Stimulated activated CD4-positive, alpha-beta T cell treated with anti-CD3 and anti-CD28 coated beads, Interleukin-12 subunit alpha, Interleukin-12 subunit beta, amount 100 ng/mL, for 4 hours (primary cell): ENCODE measurements at regions not wholly inside any gene's neighbourhood (a gene's known extent, or its start where the extent isn't known, plus 50 kb on each side); places are given as distances from the start of the nearest gene placed in this dataset.
"Not testable (repeated sequence)": the region's sequence is repeated elsewhere in the genome, so short reads cannot be mapped to it uniquely, and the experiment has no call there.

Experiments used
- DNase-seq: peaks from one replicate; pipeline ENCODE4 v3.0.0-alpha.2; 2020

DNA sequence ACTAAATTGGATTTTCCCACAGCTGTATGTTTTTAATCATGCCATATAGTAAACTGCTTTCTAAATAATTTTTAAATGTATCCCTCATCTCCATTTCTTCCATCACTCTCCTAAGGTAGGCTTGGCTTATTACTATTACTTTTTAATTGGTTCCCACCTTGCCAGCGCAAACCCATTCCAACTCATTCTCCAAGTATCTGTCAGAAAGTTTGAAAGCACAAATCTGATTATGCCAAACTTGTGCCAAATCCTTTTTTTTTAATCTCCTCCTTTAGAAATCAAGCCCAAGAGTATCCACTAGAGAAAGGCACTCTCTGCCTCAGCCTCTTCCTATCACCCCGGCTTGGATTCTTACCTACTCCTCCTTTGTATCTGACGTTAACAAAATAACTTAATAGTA is 784.5 kb downstream of the TBL1XR1 start:
- DNase-seq, result no peak

DNA sequence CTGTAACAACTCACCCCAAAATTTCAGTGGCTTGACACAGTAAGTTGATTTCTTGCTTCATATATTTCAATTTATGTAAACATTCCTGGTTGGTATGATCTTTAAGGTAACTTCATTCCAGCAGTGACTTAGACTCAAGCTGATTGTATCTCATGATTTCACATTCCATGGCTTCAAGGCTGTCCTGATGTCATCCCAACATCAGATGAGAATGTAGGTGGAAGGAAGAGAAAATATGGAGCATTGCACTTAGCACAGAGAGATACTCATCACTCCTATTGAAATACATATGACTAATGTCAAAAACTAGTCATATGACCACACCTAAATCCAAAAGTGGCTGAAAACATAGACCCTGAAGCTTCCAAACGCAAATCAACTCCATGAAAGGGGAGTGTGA is 793.8 kb downstream of the TBL1XR1 start:
- no peak for DNase-seq

GRCh38 chr3:176401211-176401610 is 796.1 kb downstream of the TBL1XR1 start:
- DNase-seq, result no peak

GRCh38 chr3:176399193-176399592 is 798.1 kb downstream of the TBL1XR1 start:
- no peak for DNase-seq

DNA sequence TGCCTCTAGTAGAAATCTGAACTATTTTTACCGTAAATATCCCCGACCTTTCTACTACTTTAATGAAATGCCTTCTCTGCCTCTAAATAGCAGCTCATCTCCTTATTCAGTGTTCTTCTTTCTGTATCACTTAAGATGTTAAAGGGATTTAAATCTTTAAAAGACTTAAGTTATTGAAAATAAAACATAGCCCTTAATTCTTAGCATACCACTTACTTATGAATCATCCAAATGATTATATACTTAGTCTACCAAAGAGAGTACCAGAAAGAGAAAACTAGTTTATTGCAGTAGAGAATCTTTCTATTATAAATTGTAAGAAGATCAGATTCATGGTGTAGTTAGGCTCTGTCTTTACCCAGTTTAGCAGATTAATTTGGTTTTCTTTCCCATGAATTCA is 802.0 kb downstream of the TBL1XR1 start:
- no peak for DNase-seq

GRCh38 chr3:176378789-176379188 is 818.5 kb downstream of the TBL1XR1 start:
- DNase-seq, result no peak

- no peak for DNase-seq
Observed at GRCh38 chr3:176376531-176376930, 820.8 kb downstream of the TBL1XR1 start.

DNA sequence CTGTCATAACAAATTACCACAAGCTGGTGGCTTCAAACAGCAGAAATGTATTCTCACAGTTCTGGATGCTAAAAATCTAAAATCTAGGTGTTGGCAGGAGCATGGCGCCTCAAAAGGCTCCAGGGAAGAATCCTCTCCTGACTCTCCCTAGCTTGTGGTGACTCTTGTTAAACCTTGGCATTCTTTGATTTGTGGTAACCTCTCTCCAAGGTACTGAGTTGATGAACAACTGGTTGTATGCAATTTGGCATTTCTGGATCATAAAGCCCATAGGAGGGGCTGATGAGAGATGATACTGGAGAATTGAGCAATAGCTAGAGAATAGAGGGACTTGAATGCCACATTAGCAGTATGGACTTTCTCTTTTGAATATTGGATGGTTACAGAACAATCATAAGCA is 821.8 kb downstream of the TBL1XR1 start:
- no peak for DNase-seq

DNA sequence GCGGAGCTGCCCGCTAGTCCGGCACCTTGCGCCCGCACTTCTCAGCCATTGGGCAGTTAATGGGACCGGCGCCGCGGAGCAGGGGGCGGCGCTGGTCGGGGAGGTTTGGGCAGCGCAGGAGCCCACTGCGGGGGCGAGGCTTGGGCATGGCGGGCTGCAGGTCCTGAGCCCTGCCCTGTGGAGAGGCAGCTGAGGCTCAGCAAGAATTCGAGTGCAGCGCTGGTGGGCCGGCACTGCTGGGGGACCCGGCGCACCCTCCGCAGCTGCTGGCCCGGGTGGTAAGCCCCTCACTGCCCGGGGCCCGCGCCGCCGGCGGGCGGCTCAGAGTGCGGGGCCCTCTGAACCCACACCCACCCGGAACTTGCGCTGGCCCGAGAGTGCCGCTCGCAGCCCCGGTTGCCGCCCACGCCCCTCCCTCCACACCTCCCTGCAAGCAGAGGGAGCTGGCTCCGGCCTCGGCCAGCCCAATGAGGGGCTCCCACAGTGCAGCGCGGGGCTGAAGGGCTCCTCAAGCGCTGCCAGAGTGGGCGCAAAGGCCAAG is 835.0 kb downstream of the TBL1XR1 start:
- no peak for DNase-seq

DNA sequence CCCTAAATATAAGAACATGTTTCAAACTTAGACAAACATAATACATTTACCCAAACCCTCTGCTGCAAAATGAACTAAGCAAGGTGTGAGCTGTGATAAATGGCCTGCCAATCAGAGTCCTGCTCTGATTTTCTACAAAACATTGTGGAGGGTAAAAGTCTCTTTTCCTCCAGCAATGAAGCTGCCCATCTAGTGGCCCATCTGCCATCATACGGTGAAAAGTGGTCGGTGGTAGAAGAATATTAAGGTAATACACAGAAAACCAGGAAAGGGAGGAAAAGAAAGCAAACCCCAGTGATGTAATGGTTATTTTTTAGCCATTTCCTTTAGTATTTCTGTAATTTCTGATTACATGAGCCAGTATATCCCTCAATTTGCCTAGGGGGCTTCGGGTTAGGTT is 838.1 kb downstream of the TBL1XR1 start:
- DNase-seq, result no peak

DNA sequence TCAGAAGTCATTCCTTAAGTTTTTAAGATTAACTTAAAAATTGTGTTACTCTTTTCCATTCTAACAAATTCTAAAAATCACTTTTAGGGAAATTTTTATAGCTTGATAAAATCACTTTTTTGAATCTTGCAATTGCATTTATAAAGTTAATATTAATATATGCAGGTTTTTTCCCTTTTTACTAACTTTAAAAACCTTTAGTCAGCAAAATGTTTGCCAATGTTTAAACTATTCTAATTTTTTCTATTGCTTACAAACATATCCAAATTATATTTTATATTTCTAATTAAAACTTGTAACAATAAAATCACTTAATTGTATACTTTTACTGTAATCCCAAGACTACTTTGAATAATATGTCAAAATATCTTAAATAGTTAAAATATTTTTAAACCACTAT is 839.4 kb downstream of the TBL1XR1 start:
- DNase-seq, result no peak

DNA sequence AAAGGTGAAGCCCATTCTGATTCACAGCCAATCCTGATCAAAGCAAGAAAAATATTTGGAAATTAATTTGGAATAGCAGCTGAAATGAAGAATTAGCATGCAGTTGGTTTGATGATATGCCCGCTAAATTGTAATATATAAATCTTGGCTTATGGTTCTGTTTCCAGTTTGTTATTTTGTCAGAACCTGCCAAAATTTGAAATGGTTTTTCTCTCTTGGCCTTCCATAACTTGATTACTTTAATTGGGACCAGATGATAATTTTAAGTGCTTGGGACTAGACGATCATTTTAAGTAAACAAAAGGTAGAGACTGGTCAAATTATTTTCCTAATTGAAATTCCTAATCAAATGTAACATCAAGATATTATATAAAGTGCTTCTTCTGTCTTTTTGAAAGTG is 842.4 kb downstream of the TBL1XR1 start:
- no peak for DNase-seq

DNA sequence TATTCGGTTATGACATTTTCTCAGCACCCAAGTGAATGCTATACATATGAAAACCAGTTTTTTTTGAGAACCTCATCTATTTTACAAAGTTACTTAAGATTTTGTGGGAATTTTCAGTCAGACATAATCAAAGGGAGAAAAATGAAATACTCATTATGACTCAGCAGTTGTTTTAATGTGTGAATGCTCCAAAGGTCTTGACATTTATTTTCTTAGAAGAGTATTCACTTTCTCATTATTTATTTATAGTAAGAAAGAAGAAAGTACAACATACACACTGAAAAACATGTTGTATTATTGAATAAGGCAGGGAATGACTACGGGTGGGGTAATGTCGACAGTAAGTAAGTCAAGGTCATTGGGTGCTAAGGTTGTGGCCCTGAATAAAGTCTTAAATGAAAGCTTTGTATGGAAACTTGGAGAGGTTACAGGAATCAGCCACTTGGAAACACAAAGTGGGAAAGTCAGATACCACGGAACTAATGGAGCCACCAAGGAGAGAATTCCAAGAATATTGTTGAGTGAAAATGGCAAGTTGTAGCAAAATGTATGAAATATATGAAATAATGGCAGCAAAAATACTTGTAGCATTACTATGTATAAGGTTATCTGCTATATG is 844.5 kb downstream of the TBL1XR1 start:
- DNase-seq, result no peak

DNA sequence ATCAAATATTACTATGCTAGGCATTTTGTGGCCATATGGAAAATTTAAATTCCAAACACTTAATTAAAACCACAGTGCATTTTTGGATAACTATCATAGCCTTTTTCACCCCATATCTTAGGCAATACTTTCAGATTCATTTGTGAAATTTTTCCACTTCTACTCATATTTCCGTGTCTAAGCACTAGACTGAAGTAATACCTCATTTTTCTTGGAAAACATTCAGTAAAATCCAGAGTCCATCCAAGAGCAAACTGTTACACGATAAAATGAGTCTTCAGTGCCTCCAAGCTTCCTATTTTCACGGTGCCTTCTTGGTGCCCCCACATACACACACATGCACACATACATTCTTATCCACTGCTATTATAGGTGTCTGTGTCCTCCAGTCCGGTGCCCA is 845.9 kb downstream of the TBL1XR1 start:
- no peak for DNase-seq

DNA sequence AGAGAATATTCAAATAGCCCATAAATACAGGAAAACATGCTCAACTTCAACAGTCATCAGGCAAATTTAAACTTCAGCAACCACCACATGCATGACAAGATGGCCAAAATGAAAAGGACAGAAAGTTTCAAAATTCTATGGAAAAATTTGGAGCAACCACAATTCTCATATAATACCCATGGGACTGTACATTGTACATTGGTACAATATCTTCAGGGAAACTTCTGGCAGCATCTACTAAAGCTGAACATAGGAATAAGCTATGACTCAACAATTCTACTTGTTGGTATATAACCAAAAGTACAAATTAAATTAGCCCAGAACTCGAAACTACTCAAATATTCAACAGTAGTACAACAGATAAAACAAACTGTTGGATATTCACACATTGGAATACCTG is 847.6 kb downstream of the TBL1XR1 start:
- DNase-seq, result no peak

GRCh38 chr3:176347424-176348146 is 849.7 kb downstream of the TBL1XR1 start:
- no peak for DNase-seq

DNA sequence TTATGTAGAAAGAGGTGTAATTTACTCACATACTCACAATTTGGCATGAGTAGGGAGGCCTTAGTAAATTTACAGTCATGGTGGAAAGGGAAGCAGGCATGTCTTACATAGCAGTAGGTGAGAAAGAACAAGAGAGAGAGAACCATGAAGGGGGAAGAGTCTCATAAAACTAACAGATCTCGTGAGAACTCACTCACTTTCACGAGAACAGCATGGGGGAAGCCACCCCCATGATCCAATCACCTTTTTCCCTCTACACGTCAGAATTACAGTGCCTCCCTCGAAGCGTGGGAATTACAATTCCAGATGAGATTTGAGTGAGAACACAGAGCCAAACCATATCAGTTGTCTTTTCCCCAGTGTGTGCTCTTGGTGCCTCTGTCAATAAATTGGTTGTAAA is 855.3 kb downstream of the TBL1XR1 start:
- DNase-seq, result no peak

DNA sequence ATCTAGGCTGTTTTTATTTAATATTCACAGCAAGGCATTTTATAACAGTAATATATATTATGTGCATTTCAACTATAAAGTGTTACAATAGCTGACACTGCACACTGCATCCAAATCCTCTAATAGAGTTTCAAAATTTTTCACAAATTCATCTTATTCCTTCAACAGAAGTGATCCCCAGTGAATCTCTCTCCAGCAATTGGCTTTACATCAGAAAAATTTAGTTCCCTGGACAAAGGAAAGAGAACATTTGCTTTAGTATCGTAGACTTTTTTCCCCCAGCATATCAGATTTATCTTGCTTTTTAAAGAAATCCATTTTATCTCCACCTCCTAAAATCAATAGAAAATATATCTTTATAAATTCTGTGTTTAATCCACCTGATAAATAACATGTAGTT is 868.6 kb downstream of the TBL1XR1 start:
- no peak for DNase-seq

DNA sequence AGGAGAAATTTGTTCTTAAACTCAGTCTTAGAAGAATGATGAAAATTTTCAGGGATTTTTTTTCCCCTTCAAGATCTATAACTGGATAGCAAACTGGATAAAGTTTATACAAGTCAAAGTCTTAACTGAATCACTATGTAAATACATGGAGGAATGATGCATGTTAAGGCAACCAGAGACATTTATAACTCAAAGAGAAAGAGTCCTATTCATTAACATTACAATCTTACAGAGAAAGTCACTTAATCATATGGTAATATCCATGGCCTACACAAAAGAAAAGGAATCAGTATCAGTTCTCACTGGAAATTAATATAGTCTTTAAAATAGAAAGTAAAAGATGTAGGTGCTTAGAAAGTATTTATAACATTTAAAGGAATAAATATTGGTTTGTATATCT is 869.1 kb downstream of the TBL1XR1 start:
- DNase-seq, result no peak

DNA sequence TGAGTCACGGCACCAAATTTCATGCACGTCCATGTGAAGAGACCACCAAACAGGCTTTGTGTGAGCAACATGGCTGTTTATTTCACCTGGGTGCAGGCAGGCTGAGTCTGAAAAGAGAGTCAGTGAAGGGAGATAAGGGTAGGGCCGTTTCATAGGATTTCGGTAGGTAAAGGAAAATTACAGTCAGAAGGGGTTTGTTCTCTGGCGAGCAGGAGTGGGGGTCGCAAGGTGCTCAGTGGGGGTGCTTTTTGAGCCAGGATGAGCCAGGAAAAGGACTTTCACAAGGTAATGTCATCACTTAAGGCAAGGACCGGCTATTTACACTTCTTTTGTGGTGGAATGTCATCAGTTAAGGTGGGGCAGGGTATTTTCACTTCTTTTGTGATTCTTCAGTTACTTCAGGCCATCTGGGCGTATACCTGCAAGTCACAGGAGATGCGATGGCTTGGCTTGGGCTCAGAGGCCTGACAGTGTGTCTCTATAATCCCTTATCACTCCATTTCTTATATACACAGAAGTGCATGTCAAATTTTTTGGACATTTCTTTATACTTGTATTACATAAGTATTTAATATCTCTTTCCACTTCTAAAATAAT is 870.3 kb downstream of the TBL1XR1 start:
- not testable (repeated sequence) for DNase-seq

- not testable (repeated sequence) for DNase-seq
Observed at GRCh38 chr3:176321532-176321931, 875.8 kb downstream of the TBL1XR1 start.

DNA sequence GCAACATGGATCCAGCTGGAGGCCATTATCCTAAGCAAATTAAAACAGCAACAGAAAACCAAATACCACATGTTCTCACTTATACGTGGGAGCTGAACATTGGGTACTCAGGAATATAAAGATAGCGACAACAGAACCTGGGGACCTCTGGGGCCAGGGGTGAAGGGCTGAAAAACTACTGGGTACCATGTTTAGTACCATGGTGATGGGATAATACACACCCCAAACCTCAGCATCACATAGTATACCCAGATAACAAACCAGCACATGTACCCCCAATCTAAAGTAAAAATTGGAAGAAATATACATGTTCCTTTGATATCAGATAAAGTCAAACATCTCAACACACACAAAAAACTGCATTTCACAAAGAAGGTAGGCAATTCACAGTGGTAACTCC is 876.2 kb downstream of the TBL1XR1 start:
- DNase-seq, result no peak

DNA sequence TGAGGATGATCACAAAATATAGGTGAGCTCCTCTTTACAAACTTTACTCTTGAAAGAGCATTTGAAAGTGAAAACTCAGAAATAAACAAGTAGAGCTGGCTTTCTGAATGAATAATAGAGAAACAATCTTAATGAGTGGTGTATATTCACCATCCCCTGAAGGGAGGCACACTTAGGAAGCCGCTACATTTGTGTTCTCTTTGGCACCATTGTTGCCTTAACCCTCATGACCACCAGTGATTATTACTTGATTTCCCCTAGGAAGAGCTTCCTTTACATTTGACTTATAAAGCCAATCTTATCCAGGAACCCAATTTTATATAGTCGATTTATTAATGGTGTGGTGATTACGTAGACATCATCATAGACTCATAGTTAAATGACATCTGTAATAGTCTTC is 883.9 kb downstream of the TBL1XR1 start:
- no peak for DNase-seq

- no peak for DNase-seq
Observed at GRCh38 chr3:176310641-176311040, 886.6 kb downstream of the TBL1XR1 start.
